Body of pancreas (tissue), 4 donors: ENCODE measurements at regions not wholly inside any gene's neighbourhood (a gene's known extent, or its start where the extent isn't known, plus 50 kb on each side); places are given as distances from the start of the nearest gene placed in this dataset.

Source experiments
- POLR2A ChIP-seq, 3 donors: fragments of 450-650 bp; IDR thresholded peaks; one replicate each; pipeline ENCODE4 v1.6.1; 2016; ENCODE audit warnings: antibody characterized with exemption in 3 of 3, mild to moderate bottlenecking in 2 of 3
- TF ChIP-seq, protein P1 (sequence below), 7 experiments: fragments of 450-650 bp in 4 of 7; fragments of 200-600 bp in 3 of 7; sonication (generic) in 3 of 7; IDR thresholded peaks; one replicate each; pipeline ENCODE4 v1.5.1; 2016 to 2019; ENCODE audit warnings: antibody characterized with exemption in 7 of 7

DNA sequence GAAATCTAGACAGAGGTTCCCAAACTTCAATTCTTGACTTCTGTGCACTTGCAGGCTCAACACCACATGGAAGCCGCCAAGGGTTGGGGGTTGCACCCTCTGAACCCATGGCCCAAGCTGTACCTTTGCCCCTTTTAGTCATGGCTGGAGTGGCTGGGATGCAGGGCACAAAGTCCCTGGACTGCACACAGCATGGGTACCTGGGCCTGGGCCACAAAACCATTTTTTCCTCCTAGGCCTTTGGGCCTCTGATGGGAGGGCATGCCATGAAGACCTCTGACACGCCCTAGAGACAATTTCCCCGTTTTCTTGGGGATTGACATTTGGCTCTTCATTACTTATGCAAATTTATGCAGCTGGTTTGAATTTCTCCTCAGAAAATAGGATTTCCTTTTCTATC, 342.0 kb downstream of the TPBG start:
- TF ChIP-seq, protein P1, sequence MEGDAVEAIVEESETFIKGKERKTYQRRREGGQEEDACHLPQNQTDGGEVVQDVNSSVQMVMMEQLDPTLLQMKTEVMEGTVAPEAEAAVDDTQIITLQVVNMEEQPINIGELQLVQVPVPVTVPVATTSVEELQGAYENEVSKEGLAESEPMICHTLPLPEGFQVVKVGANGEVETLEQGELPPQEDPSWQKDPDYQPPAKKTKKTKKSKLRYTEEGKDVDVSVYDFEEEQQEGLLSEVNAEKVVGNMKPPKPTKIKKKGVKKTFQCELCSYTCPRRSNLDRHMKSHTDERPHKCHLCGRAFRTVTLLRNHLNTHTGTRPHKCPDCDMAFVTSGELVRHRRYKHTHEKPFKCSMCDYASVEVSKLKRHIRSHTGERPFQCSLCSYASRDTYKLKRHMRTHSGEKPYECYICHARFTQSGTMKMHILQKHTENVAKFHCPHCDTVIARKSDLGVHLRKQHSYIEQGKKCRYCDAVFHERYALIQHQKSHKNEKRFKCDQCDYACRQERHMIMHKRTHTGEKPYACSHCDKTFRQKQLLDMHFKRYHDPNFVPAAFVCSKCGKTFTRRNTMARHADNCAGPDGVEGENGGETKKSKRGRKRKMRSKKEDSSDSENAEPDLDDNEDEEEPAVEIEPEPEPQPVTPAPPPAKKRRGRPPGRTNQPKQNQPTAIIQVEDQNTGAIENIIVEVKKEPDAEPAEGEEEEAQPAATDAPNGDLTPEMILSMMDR (IDR thresholded peaks at IDR 0.05) = no peak
- no peak for TF ChIP-seq POLR2A (IDR thresholded peaks at IDR 0.05)
